Panc1 (cell line): ENCODE measurements at regions not wholly inside any gene's neighbourhood (a gene's known extent, or its start where the extent isn't known, plus 50 kb on each side); places are given as distances from the start of the nearest gene placed in this dataset.

ENCODE experiments used
- ATAC-seq: fragments of 200-7000 bp; cut with Tn5 transposase; 2 replicates; pipeline ENCODE4 v1.9.1; 2020; ENCODE audit warnings: mild to moderate bottlenecking, moderate library complexity
- BruUV-seq: library from RNA; stranded (reverse); fragments of 400-500 nt; replicated peaks from 2 replicates; lab custom pipeline; 2021; lab: Mats Ljungman, UMichigan
- CTCF ChIA-PET: fragments of 300-600 bp; sonication (Branson Sonifier 250); formaldehyde crosslinking; loops from one replicate; lab custom pipeline; 2022; ENCODE audit warnings: antibody characterized with exemption; lab: Charles Lee
- POLR2A ChIA-PET: fragments of 300-600 bp; sonication (Branson Sonifier 250); formaldehyde crosslinking; loops from one replicate; lab custom pipeline; 2022; ENCODE audit warnings: antibody characterized with exemption; lab: Charles Lee
- DNase-seq: peaks from one replicate; pipeline ENCODE4 v3.0.0-alpha.2; 2010; ENCODE audit warnings: low read depth, low spot score
- H3K27ac ChIP-seq: 2 replicates; pipeline ENCODE4 v1.5.1; 2011; ENCODE audit warnings: mild to moderate bottlenecking, low read length, inconsistent platforms
- H3K27me3 ChIP-seq: fragments of 200-500 bp; sonication (Bioruptor generic); 2 replicates; pipeline ENCODE4 v1.6.0; 2014; ENCODE audit warnings: low read length, inconsistent platforms; ENCODE audit not compliant: control insufficient read depth, insufficient read depth
- H3K36me3 ChIP-seq: fragments of 200-500 bp; sonication (Bioruptor generic); 2 replicates; pipeline ENCODE4 v1.5.1; 2014; ENCODE audit warnings: inconsistent platforms, mild to moderate bottlenecking, low read length, moderate library complexity; ENCODE audit not compliant: control insufficient read depth, insufficient read depth
- H3K4me1 ChIP-seq: 2 replicates; pipeline ENCODE4 v1.5.1; 2011; ENCODE audit warnings: inconsistent platforms, mild to moderate bottlenecking, low read length, moderate library complexity; ENCODE audit not compliant: control insufficient read depth, insufficient read depth
- H3K4me3 ChIP-seq, 2 experiments: 2 replicates each; pipeline ENCODE4 v1.5.1; 2011 to 2012; ENCODE audit warnings: low read depth in 2 of 2, low read length in 2 of 2, mild to moderate bottlenecking in 2 of 2, inconsistent platforms in 1 of 2, moderate library complexity in 1 of 2
- H3K9me3 ChIP-seq: fragments of 200-500 bp; sonication (Bioruptor generic); 2 replicates; pipeline ENCODE4 v1.5.1; 2014; ENCODE audit warnings: low read depth, mild to moderate bottlenecking, inconsistent platforms, low read length, moderate library complexity; ENCODE audit not compliant: control insufficient read depth, insufficient read depth
- POLR2AphosphoS5 ChIP-seq: IDR thresholded peaks from 2 replicates; pipeline ENCODE4 v1.6.1; 2012; ENCODE audit warnings: mild to moderate bottlenecking, low read depth, low read length, moderate library complexity
- SIN3A ChIP-seq: IDR thresholded peaks from 2 replicates; pipeline ENCODE4 v1.6.1; 2012; ENCODE audit warnings: low read depth, mild to moderate bottlenecking, low read length, moderate library complexity, borderline replicate concordance; ENCODE audit not compliant: insufficient read depth
- TCF7L2 ChIP-seq: IDR thresholded peaks from 2 replicates; pipeline ENCODE4 v1.6.1; 2011; ENCODE audit warnings: mild to moderate bottlenecking, low read depth, low read length, inconsistent platforms
- in situ Hi-C: cut with HindIII; loops from 2 replicates; pipeline ENCODE4 v1.10.0; 2016; ENCODE audit warnings: low sequenced_read_pairs, low pct_unique_long_range_greater_than_20kb
- intact Hi-C: fragments of 100-400 bp; cut with micrococcal nuclease; formaldehyde crosslinking; loops from one replicate; pipeline ENCODE4 v1.10.0; 2022; ENCODE audit not compliant: unreplicated experiment
- TF ChIP-seq, protein P1 (sequence below): fragments of 450-650 bp; IDR thresholded peaks from 2 replicates; pipeline ENCODE4 v1.5.1; 2017; ENCODE audit warnings: mild to moderate bottlenecking
- TF ChIP-seq, protein P2 (sequence below), 2 experiments: IDR thresholded peaks; 2 replicates each; pipeline ENCODE4 v1.6.1; 2011 to 2012; ENCODE audit warnings: low read depth in 2 of 2, control low read depth in 1 of 2, low read length in 1 of 2, mild to moderate bottlenecking in 1 of 2, moderate library complexity in 1 of 2; ENCODE audit not compliant: insufficient read depth in 1 of 2

DNA sequence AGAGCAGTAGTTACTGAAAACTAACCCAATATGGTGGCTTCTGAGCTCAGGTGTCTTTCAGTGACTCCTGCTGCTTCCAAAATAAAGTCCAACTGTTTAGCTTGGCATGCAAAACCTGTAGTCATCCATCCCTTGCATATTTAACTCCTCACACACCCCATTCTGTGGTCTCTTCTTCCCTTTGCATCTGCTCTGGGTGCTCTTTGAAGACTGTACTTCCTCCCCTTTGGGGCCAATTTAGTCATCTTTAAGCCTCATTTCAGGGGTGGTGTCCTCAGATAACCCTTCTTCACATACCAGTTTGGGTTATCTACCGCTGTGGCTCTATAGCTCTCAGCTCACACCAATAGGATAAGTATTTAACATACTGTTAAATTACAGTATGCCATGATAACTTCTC is 209.9 kb upstream of the DMRT1 start:
- intact Hi-C loops, result no loop called here
- TF ChIP-seq, protein P1, sequence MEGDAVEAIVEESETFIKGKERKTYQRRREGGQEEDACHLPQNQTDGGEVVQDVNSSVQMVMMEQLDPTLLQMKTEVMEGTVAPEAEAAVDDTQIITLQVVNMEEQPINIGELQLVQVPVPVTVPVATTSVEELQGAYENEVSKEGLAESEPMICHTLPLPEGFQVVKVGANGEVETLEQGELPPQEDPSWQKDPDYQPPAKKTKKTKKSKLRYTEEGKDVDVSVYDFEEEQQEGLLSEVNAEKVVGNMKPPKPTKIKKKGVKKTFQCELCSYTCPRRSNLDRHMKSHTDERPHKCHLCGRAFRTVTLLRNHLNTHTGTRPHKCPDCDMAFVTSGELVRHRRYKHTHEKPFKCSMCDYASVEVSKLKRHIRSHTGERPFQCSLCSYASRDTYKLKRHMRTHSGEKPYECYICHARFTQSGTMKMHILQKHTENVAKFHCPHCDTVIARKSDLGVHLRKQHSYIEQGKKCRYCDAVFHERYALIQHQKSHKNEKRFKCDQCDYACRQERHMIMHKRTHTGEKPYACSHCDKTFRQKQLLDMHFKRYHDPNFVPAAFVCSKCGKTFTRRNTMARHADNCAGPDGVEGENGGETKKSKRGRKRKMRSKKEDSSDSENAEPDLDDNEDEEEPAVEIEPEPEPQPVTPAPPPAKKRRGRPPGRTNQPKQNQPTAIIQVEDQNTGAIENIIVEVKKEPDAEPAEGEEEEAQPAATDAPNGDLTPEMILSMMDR, result no peak
- TF ChIP-seq, protein P2, sequence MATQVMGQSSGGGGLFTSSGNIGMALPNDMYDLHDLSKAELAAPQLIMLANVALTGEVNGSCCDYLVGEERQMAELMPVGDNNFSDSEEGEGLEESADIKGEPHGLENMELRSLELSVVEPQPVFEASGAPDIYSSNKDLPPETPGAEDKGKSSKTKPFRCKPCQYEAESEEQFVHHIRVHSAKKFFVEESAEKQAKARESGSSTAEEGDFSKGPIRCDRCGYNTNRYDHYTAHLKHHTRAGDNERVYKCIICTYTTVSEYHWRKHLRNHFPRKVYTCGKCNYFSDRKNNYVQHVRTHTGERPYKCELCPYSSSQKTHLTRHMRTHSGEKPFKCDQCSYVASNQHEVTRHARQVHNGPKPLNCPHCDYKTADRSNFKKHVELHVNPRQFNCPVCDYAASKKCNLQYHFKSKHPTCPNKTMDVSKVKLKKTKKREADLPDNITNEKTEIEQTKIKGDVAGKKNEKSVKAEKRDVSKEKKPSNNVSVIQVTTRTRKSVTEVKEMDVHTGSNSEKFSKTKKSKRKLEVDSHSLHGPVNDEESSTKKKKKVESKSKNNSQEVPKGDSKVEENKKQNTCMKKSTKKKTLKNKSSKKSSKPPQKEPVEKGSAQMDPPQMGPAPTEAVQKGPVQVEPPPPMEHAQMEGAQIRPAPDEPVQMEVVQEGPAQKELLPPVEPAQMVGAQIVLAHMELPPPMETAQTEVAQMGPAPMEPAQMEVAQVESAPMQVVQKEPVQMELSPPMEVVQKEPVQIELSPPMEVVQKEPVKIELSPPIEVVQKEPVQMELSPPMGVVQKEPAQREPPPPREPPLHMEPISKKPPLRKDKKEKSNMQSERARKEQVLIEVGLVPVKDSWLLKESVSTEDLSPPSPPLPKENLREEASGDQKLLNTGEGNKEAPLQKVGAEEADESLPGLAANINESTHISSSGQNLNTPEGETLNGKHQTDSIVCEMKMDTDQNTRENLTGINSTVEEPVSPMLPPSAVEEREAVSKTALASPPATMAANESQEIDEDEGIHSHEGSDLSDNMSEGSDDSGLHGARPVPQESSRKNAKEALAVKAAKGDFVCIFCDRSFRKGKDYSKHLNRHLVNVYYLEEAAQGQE (IDR thresholded peaks at IDR 0.05; ENCODE audit: insufficient read depth in 1 of 2, low read depth in 2 of 2, low read length in 1 of 2), result no peak
- TF ChIP-seq SIN3A (no peak), TCF7L2 (no peak), POLR2AphosphoS5 (no peak)
- in situ Hi-C loops, result no loop called here
- H3K4me1 ChIP-seq, result no peaks in the 10 kb centered on the region
- H3K9me3 ChIP-seq, result no peaks in the 10 kb centered on the region
- H3K27me3 ChIP-seq, result no peaks in the 10 kb centered on the region
- BruUV-seq, result no TSS peak
- H3K4me3 ChIP-seq, result no peak overlapping the region
- POLR2A ChIA-PET, result no interaction called here
- CTCF ChIA-PET, result no interaction called here
- H3K36me3 ChIP-seq, result no peaks in the 10 kb centered on the region
- no peak overlapping the region for H3K27ac ChIP-seq
- ATAC-seq, result no peak
- DNase-seq, result no peak

DNA sequence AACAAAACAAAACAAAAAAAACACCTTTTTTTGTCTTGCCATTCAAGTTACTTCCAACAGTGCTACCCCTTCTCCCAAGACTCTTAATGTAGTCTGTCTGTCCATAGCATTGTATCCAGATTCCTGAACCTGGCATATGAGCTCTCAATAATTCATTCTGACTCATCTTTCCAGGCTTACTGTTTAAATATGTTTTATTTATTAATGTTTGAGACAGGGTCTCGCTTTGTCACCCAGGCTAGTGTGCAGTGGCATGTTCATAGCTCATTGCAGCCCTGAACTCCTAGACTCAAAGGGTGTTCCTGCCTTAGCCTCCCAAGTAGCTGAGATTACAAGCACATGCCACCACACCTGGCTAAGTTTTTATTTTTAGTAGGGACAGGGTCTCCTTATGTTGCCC is 208.0 kb upstream of the DMRT1 start:
- H3K36me3 ChIP-seq, result no peaks in the 10 kb centered on the region
- ChIA-PET CTCF (no interaction called here), POLR2A (no interaction called here)
- DNase-seq (no peak), ATAC-seq (no peak)
- intact Hi-C loops (no loop called here), in situ Hi-C loops (no loop called here)
- H3K27me3 ChIP-seq, result no peaks in the 10 kb centered on the region
- no peaks in the 10 kb centered on the region for H3K4me1 ChIP-seq
- TF ChIP-seq SIN3A (no peak), POLR2AphosphoS5 (no peak), TCF7L2 (no peak)
- TF ChIP-seq, protein P1, result no peak
- TF ChIP-seq, protein P2 (IDR thresholded peaks at IDR 0.05; ENCODE audit: insufficient read depth in 1 of 2, low read depth in 2 of 2, low read length in 1 of 2), result no peak
- no peak overlapping the region for H3K27ac ChIP-seq
- no peak overlapping the region for H3K4me3 ChIP-seq
- no peaks in the 10 kb centered on the region for H3K9me3 ChIP-seq
- no TSS peak for BruUV-seq
